HFFc6 (cell line): ENCODE measurements at regions not wholly inside any gene's neighbourhood (a gene's known extent, or its start where the extent isn't known, plus 50 kb on each side); places are given as distances from the start of the nearest gene placed in this dataset.

Experiments used
- DNase-seq: peaks from one replicate; pipeline ENCODE4 v3.0.0-alpha.2; 2018
- H3K27ac Mint-ChIP-seq: 2 replicates; pipeline ENCODE4 v1.8.0; 2020; ENCODE audit warnings: mild to moderate bottlenecking, mixed read lengths
- H3K27me3 Mint-ChIP-seq: 2 replicates; pipeline ENCODE4 v1.8.0; 2021; ENCODE audit warnings: mild to moderate bottlenecking, moderate library complexity, mixed read lengths; ENCODE audit not compliant: insufficient read depth
- H3K36me3 Mint-ChIP-seq: 2 replicates; pipeline ENCODE4 v1.8.0; 2021; ENCODE audit warnings: low read depth, mixed read lengths
- H3K4me1 Mint-ChIP-seq: 2 replicates; pipeline ENCODE4 v1.8.0; 2020; ENCODE audit warnings: low read depth, mixed read lengths
- H3K4me3 Mint-ChIP-seq: 2 replicates; pipeline ENCODE4 v1.8.0; 2020; ENCODE audit warnings: mild to moderate bottlenecking, moderate library complexity, mixed read lengths
- H3K9me3 Mint-ChIP-seq: 2 replicates; pipeline ENCODE4 v1.8.0; 2020; ENCODE audit warnings: mild to moderate bottlenecking, mixed read lengths
- TF ChIP-seq, protein P1 (sequence below): fragments of 200-600 bp; sonication (generic); IDR thresholded peaks from 2 replicates; pipeline ENCODE4 v1.5.0; 2021; ENCODE audit warnings: antibody characterized with exemption, mild to moderate bottlenecking

DNA sequence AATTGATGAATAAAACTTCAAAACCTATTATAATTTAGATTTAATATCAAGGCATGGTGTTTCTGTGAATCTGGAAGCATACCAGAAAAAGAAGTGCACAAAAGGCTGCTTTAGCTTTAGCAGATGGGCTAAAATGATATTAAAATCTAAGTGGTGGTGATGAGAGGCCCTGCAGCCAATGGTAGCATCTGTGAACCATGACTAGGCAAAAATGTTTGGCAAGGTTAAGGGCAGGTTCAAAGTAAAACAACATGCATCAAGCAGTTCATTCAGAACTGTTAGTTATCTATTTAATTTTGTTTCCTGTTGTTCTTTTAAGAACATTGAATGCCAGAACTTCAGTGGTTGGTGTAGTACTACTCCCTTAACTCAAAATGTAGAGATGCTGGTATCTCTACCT is 1736.9 kb upstream of the CELF4 start:
- DNase-seq: no peak
- H3K9me3 Mint-ChIP-seq: no peaks in the 10 kb centered on the region; the same call in 1 of the 2 replicates
- no peaks in the 10 kb centered on the region for H3K4me1 Mint-ChIP-seq
- no peak overlapping the region for H3K4me3 Mint-ChIP-seq
- H3K27ac Mint-ChIP-seq: no peak overlapping the region
- TF ChIP-seq, protein P1, sequence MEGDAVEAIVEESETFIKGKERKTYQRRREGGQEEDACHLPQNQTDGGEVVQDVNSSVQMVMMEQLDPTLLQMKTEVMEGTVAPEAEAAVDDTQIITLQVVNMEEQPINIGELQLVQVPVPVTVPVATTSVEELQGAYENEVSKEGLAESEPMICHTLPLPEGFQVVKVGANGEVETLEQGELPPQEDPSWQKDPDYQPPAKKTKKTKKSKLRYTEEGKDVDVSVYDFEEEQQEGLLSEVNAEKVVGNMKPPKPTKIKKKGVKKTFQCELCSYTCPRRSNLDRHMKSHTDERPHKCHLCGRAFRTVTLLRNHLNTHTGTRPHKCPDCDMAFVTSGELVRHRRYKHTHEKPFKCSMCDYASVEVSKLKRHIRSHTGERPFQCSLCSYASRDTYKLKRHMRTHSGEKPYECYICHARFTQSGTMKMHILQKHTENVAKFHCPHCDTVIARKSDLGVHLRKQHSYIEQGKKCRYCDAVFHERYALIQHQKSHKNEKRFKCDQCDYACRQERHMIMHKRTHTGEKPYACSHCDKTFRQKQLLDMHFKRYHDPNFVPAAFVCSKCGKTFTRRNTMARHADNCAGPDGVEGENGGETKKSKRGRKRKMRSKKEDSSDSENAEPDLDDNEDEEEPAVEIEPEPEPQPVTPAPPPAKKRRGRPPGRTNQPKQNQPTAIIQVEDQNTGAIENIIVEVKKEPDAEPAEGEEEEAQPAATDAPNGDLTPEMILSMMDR: no peak
- H3K36me3 Mint-ChIP-seq: no peaks in the 10 kb centered on the region
- H3K27me3 Mint-ChIP-seq: no peaks in the 10 kb centered on the region; the same call in none of the 2 replicates

DNA sequence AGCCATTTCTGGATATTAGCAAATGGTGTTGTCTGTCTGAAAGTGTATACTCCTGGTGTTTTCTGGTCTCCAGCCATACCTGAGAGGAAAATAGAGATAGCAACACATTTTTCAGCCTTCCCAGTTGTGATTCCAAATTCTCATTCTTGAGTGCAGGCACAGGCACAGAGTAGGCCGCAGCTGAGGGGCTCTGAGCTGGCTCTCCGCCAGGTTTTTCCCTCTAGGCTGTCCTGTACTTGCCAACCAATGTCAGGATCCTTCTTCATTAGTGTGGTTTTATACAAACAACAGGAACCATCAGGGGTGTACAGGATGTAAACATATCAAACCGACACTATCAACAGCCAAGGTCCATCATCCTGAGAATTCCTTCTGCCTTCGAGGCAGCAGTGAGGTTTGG is 1733.6 kb upstream of the CELF4 start:
- TF ChIP-seq, protein P1: no peak
- no peaks in the 10 kb centered on the region for H3K36me3 Mint-ChIP-seq
- H3K9me3 Mint-ChIP-seq: no peaks in the 10 kb centered on the region
- H3K4me1 Mint-ChIP-seq: no peaks in the 10 kb centered on the region
- no peak overlapping the region for H3K27ac Mint-ChIP-seq
- no peak for DNase-seq
- no peak overlapping the region for H3K4me3 Mint-ChIP-seq
- H3K27me3 Mint-ChIP-seq: no peaks in the 10 kb centered on the region; the same call in 1 of the 2 replicates

DNA sequence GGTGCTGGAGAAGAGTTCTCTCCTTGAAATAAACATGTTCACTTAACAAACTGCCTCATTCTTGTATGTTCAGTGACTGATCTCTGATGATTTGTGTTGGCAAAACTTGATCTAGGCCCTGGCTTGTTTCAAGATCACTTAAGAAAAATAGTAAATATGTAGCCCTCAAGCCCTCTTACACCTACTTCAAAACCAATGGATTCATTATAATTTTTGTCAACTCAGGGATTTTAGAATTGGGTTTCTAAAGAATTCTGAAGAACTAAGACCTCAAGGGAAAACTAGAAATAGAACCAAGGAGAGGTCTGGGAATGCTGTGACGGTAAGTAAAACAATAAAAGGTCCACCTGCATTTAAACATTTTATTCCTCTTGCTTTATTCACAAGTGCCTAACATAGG is 1731.6 kb upstream of the CELF4 start:
- TF ChIP-seq, protein P1: no peak
- no peaks in the 10 kb centered on the region; the same call in 1 of the 2 replicates for H3K9me3 Mint-ChIP-seq
- H3K4me1 Mint-ChIP-seq: no peaks in the 10 kb centered on the region
- DNase-seq: no peak
- H3K27ac Mint-ChIP-seq: no peak overlapping the region
- no peak overlapping the region for H3K4me3 Mint-ChIP-seq
- H3K27me3 Mint-ChIP-seq: no peaks in the 10 kb centered on the region; the same call in 1 of the 2 replicates
- no peaks in the 10 kb centered on the region for H3K36me3 Mint-ChIP-seq

DNA sequence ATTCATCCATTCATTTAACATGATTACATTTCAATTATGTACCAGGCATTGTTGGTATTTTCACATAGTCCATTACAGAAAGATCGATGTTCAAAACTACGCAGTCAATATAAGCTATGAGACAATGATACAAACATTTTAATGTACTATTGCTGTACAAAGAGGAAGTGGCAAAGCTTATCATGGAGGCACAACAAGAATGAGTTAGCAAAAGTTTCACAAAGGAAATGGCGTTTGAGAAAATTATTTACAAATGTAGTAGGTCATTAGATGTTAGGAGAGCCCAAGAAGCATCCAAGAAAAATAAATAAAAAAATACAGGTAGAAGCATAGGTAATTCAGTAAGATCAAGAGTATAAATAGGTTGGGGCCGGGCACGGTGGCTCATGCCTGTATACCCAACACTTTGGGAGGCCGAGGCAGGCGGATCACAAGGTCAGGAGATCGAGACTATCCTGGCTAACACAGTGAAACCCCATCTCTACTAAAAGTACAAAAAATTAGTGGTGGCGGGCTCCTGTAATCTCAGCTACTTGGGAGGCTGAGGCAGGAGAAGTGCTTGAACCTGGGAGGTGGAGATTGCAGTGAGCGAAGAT is 1730.8 kb upstream of the CELF4 start:
- no peak overlapping the region for H3K4me3 Mint-ChIP-seq
- no peaks in the 10 kb centered on the region for H3K4me1 Mint-ChIP-seq
- no peak overlapping the region for H3K27ac Mint-ChIP-seq
- H3K9me3 Mint-ChIP-seq: no peaks in the 10 kb centered on the region; the same call in 1 of the 2 replicates
- H3K36me3 Mint-ChIP-seq: no peaks in the 10 kb centered on the region
- no peaks in the 10 kb centered on the region; the same call in 1 of the 2 replicates for H3K27me3 Mint-ChIP-seq
- DNase-seq: no peak
- TF ChIP-seq, protein P1: no peak

DNA sequence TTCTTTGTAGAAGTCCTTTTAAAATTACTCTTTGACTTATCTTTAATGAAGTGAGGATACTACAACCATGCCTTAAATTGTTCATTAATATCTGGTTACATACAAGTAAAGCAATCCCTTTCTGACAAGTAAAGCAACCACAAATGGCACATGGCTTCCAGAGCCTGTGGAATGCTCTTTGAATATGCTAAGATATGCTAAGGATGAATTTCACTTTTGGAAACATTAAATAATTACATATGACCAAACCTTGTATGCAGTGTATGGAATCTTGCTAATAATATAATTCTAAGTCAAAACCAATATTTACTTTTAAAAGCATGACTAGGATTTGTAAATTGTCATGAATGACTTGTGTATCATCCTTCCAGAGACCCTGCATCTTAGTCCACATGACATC is 1711.2 kb upstream of the CELF4 start:
- no peak overlapping the region for H3K4me3 Mint-ChIP-seq

More for the DNA sequence above, 1711.2 kb upstream of the CELF4 start:
- no peak for DNase-seq
- Mint-ChIP-seq H3K36me3 (no peaks in the 10 kb centered on the region), H3K27me3 (no peaks in the 10 kb centered on the region), H3K27ac (no peak overlapping the region), H3K4me1 (no peaks in the 10 kb centered on the region), H3K9me3 (no peaks in the 10 kb centered on the region)
- TF ChIP-seq, protein P1: no peak
